Spleen (tissue), 7 donors: ENCODE measurements at regions not wholly inside any gene's neighbourhood (a gene's known extent, or its start where the extent isn't known, plus 50 kb on each side); places are given as distances from the start of the nearest gene placed in this dataset.

Source experiments
- POLR2A ChIP-seq, 3 donors: fragments of 450-650 bp; IDR thresholded peaks; one replicate each; pipeline ENCODE4 v1.5.1; 2017; ENCODE audit warnings: antibody characterized with exemption in 3 of 3, mild to moderate bottlenecking in 1 of 3
- TF ChIP-seq, protein P1 (sequence below), 11 experiments: fragments of 200-600 bp in 7 of 11; fragments of 450-650 bp in 4 of 11; sonication (generic) in 4 of 11; IDR thresholded peaks in 8 of 11; conservative IDR thresholded peaks in 3 of 11; 1 replicate in 7 of 11; 2 replicates in 4 of 11; pipeline versions ENCODE4 v1.4.0 to v1.8.0; 2016 to 2021; ENCODE audit warnings: antibody characterized with exemption in 11 of 11, inconsistent platforms in 4 of 11, mild to moderate bottlenecking in 1 of 11
- donor health status: DM: no; HTN: no; CAD: no; lungs with moderate emphysema.
- donor health status: DM: no; HTN: no; CAD: no.
- donor health status: DM: no; HTN: no; CAD: no.

- TF ChIP-seq, protein P1, sequence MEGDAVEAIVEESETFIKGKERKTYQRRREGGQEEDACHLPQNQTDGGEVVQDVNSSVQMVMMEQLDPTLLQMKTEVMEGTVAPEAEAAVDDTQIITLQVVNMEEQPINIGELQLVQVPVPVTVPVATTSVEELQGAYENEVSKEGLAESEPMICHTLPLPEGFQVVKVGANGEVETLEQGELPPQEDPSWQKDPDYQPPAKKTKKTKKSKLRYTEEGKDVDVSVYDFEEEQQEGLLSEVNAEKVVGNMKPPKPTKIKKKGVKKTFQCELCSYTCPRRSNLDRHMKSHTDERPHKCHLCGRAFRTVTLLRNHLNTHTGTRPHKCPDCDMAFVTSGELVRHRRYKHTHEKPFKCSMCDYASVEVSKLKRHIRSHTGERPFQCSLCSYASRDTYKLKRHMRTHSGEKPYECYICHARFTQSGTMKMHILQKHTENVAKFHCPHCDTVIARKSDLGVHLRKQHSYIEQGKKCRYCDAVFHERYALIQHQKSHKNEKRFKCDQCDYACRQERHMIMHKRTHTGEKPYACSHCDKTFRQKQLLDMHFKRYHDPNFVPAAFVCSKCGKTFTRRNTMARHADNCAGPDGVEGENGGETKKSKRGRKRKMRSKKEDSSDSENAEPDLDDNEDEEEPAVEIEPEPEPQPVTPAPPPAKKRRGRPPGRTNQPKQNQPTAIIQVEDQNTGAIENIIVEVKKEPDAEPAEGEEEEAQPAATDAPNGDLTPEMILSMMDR (IDR thresholded peaks at IDR 0.05 in 8 of 11, conservative IDR thresholded peaks at IDR 0.05 in 3 of 11) = no peak
- no peak for TF ChIP-seq POLR2A (IDR thresholded peaks at IDR 0.05)
Observed at GRCh38 chr2:145028101-145028920, 508.4 kb upstream of the ZEB2 start.
